Keratinocyte (primary cell): ENCODE measurements at regions not wholly inside any gene's neighbourhood (a gene's known extent, or its start where the extent isn't known, plus 50 kb on each side); places are given as distances from the start of the nearest gene placed in this dataset.

Experiments used
- DNase-seq: peaks from one replicate; pipeline ENCODE4 v3.0.0-alpha.2; 2011; ENCODE audit warnings: low read depth, missing footprints, low spot score
- FAIRE-seq: peaks from 2 replicates; lab custom pipeline; 2011; peaks lifted over from hg19 to GRCh38; lab: Jason Lieb, UNC
- H2AFZ ChIP-seq: 2 replicates; pipeline ENCODE4 v1.6.0; 2012; ENCODE audit warnings: low read length, control low read depth, inconsistent platforms; ENCODE audit not compliant: control insufficient read depth
- H3K27ac ChIP-seq: 2 replicates; pipeline ENCODE4 v1.5.1; 2011; ENCODE audit warnings: low read length; ENCODE audit not compliant: control insufficient read depth, insufficient read depth
- H3K27me3 ChIP-seq: 3 replicates; pipeline ENCODE4 v1.6.0; 2011; ENCODE audit warnings: low read length; ENCODE audit not compliant: control insufficient read depth, insufficient read depth; ENCODE audit errors: extremely low read depth
- H3K36me3 ChIP-seq, 2 experiments: 2 replicates in 1 of 2; 3 replicates in 1 of 2; pipeline ENCODE4 v1.5.1; 2011; ENCODE audit warnings: low read length in 2 of 2, mild to moderate bottlenecking in 1 of 2; ENCODE audit not compliant: control insufficient read depth in 2 of 2, insufficient read depth in 2 of 2; ENCODE audit errors: extremely low read depth in 1 of 2
- H3K4me1 ChIP-seq: 3 replicates; pipeline ENCODE4 v1.5.1; 2011; ENCODE audit warnings: low read length; ENCODE audit not compliant: control insufficient read depth, insufficient read depth; ENCODE audit errors: extremely low read depth
- H3K4me2 ChIP-seq: 3 replicates; pipeline ENCODE4 v1.6.0; 2011; ENCODE audit warnings: low read depth, low read length; ENCODE audit not compliant: control insufficient read depth, insufficient read depth; ENCODE audit errors: extremely low read depth
- H3K4me3 ChIP-seq, 3 experiments: fragments of 200-600 bp in 1 of 3; sonication (generic) in 1 of 3; 2 replicates in 2 of 3; 3 replicates in 1 of 3; pipeline ENCODE4 v1.5.1; 2011 to 2016; ENCODE audit warnings: low read length in 3 of 3, mild to moderate bottlenecking in 3 of 3, control low read depth in 2 of 3, inconsistent platforms in 1 of 3, low read depth in 1 of 3, mixed read lengths in 1 of 3, mixed run types in 1 of 3, moderate library complexity in 1 of 3; ENCODE audit not compliant: control insufficient read depth in 2 of 3, insufficient read depth in 2 of 3; ENCODE audit errors: extremely low read depth in 1 of 3
- H3K79me2 ChIP-seq: 2 replicates; pipeline ENCODE4 v1.6.0; 2012; ENCODE audit warnings: low read length; ENCODE audit not compliant: control insufficient read depth, insufficient read depth
- H3K9ac ChIP-seq: 3 replicates; pipeline ENCODE4 v1.6.0; 2011; ENCODE audit warnings: low read length; ENCODE audit not compliant: control insufficient read depth, insufficient read depth; ENCODE audit errors: extremely low read depth
- H3K9me1 ChIP-seq: 3 replicates; pipeline ENCODE4 v1.6.0; 2011; ENCODE audit warnings: low read length; ENCODE audit not compliant: control insufficient read depth, insufficient read depth; ENCODE audit errors: extremely low read depth
- H3K9me3 ChIP-seq: 2 replicates; pipeline ENCODE4 v1.5.1; 2012; ENCODE audit warnings: low read depth, low read length; ENCODE audit not compliant: control insufficient read depth
- H4K20me1 ChIP-seq: 3 replicates; pipeline ENCODE4 v1.6.0; 2011; ENCODE audit warnings: low read length; ENCODE audit not compliant: control insufficient read depth, insufficient read depth; ENCODE audit errors: extremely low read depth
- CTCF ChIP-seq, 3 experiments: IDR thresholded peaks in 1 of 3; conservative IDR thresholded peaks in 1 of 3; optimal IDR thresholded peaks in 1 of 3; 2 replicates in 2 of 3; 3 replicates in 1 of 3; pipeline versions ENCODE3 to v1.5.1; 2011; ENCODE audit warnings: low read length in 3 of 3, mild to moderate bottlenecking in 3 of 3, moderate library complexity in 2 of 3, control low read depth in 1 of 3, inconsistent platforms in 1 of 3; ENCODE audit not compliant: insufficient read depth in 2 of 3; ENCODE audit errors: extremely low read depth in 1 of 3
- EZH2 ChIP-seq: IDR thresholded peaks from one replicate; pipeline ENCODE4 v1.6.1; 2012; ENCODE audit warnings: inconsistent platforms, mild to moderate bottlenecking, low read length, moderate library complexity
- dilution Hi-C: fragments of 300-500 bp; cut with MboI; formaldehyde crosslinking; loops from one replicate; pipeline ENCODE4 v1.7.0; 2020; ENCODE audit warnings: low sequenced_read_pairs; ENCODE audit not compliant: extremely low pct_ligation_motif_present

- Histone ChIP-seq H3K9me1 (no peaks in the 10 kb centered on the region), H3K9me3 (no peaks in the 10 kb centered on the region), H3K27ac (no peak overlapping the region), H3K36me3 (no peaks in the 10 kb centered on the region), H3K9ac (no peak overlapping the region), H3K4me1 (no peaks in the 10 kb centered on the region), H3K27me3 (no peaks in the 10 kb centered on the region), H3K4me2 (no peak overlapping the region), H4K20me1 (no peaks in the 10 kb centered on the region), H3K79me2 (no peaks in the 10 kb centered on the region), H3K4me3 (no peak overlapping the region), H2AFZ (no peak overlapping the region)
- dilution Hi-C loops: no loop called here
- no peak for DNase-seq
- no peak for FAIRE-seq
- TF ChIP-seq EZH2: no peak
- TF ChIP-seq CTCF (optimal IDR thresholded peaks at IDR 0.05 in 1 of 3, IDR thresholded peaks at IDR 0.05 in 1 of 3, conservative IDR thresholded peaks at IDR 0.05 in 1 of 3; ENCODE audit: extremely low read depth in 1 of 3, insufficient read depth in 2 of 3, low read length in 3 of 3): no peak
These were observed 1718.7 kb upstream of the SLC10A2 start for GRCh38 chr13:104784891-104785290.

- no peak for TF ChIP-seq EZH2
- TF ChIP-seq CTCF (optimal IDR thresholded peaks at IDR 0.05 in 1 of 3, IDR thresholded peaks at IDR 0.05 in 1 of 3, conservative IDR thresholded peaks at IDR 0.05 in 1 of 3; ENCODE audit: extremely low read depth in 1 of 3, insufficient read depth in 2 of 3, low read length in 3 of 3): no peak
- Histone ChIP-seq H3K9me3 (no peaks in the 10 kb centered on the region), H3K9ac (no peak overlapping the region), H3K4me2 (no peak overlapping the region), H3K27ac (no peak overlapping the region), H3K9me1 (no peaks in the 10 kb centered on the region), H3K79me2 (no peaks in the 10 kb centered on the region), H3K27me3 (no peaks in the 10 kb centered on the region), H3K4me3 (no peak overlapping the region), H3K36me3 (no peaks in the 10 kb centered on the region), H4K20me1 (no peaks in the 10 kb centered on the region), H3K4me1 (no peaks in the 10 kb centered on the region), H2AFZ (no peak overlapping the region)
- dilution Hi-C loops: no loop called here
- DNase-seq (no peak), FAIRE-seq (no peak)
These were observed 1716.5 kb upstream of the SLC10A2 start for GRCh38 chr13:104782741-104783140.
